Posterior vena cava (tissue), 2 donors: ENCODE measurements at regions not wholly inside any gene's neighbourhood (a gene's known extent, or its start where the extent isn't known, plus 50 kb on each side); places are given as distances from the start of the nearest gene placed in this dataset.

ENCODE experiments used
- DNase-seq: peaks from one replicate; pipeline ENCODE4 v3.0.0-alpha.2; 2020; ENCODE audit warnings: low spot score
- intact Hi-C, 2 donors: fragments of 100-400 bp; cut with DNase I; formaldehyde crosslinking; loops; one replicate each; pipeline versions ENCODE4 v1.14.1 to v1.14.2; 2022 to 2023
- donor health status: DM: yes; HTN: yes; CAD: no.
- donor health status: DM: yes; HTN: yes; CAD: no.

DNA sequence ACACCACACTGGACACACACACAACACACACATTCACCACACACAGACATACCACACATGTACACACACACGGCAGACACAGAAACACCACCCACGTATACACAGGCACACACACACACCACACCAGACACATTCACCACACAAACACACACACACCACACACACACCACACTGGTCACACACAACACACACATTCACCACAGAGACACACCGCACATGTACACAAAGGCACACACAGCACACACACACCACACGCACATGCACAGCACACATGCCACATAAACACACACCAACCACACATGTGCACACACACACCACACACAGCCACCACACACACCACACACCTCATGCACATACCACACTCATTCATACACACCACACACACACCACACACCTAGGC lies 84.2 kb upstream of the PRR5 start:
- DNase-seq, result no peak
- intact Hi-C loops, result no loop called here

DNA sequence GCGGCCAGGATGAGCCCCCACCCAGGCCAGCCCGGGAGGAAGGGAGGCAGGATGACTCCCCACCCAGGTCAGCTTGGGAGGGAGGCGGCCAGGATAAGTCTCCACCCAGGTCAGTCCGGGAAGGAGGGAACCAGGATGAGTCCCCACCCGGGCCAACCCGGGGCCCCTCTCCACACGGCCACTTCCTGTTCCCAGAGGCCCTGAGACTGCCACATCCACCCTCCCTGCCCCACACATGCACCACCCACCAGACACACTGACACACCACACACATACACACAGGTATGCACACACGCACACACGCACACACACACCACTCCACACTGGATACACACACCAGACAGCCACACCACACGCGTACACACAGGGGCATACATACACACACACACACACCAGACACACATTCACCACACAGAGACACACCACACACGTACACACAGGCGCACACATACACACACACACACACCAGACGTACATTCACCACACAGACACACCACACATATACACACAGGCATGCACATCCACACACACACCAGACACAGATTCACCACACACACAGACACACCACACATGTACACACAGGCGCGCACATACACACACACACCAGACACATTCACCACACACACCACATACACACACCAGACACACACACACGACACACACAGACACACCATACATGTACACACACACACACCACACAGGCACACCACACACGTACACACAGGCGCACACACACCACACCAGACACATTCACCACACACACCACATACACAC lies 84.9 kb upstream of the PRR5 start:
- DNase-seq, result no peak
- intact Hi-C loops, result no loop called here

DNA sequence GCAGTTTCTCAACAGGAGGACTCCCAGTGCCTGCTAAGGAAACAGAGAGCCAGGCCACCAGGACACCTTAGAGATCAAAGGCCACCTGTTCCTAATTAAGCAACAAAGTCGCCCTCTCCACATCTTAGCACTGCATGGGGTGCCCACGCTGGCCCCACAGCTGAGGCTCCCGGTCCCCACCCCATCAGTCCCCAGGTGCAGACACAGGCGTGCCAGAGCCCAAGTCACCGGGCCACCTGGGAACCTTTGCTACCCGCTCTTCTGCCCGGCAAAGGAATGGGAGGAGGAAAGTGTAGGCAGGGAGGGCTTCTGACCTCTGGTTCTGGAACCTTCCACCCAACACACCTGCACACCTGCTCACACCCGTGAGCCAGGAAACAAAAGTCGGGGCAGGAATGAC lies 85.5 kb upstream of the PRR5 start:
- intact Hi-C loops, result no loop called here
- DNase-seq, result no peak

DNA sequence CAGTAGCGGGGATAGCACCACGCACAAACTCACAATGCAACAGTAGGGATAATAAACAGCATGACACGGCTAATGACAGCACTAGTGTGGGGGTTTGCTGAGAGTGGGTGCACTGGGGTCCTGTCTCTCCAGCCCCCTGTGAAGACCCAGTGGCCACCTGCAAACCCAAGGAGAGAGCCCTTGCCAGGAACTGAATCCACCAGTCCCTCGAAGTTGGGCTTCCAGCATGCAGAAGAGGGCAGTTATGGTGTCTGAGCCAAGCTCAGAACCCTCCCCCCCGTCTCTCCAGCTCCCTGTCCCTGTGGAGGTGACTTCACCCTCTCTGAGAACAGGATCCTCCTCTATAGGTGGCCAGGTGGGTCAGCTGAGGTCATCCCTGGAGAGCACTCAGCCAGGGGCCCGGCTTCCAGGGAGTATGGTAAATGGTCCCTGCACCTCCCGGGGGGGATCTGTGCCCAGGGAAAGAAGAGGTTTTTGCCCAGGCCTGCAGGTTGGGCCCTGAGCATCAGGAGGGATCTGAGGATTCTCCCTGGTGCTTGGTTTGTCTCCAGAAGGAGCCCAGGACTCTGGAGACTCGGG lies 86.3 kb upstream of the PRR5 start:
- DNase-seq, result no peak
- intact Hi-C loops, result no loop called here

DNA sequence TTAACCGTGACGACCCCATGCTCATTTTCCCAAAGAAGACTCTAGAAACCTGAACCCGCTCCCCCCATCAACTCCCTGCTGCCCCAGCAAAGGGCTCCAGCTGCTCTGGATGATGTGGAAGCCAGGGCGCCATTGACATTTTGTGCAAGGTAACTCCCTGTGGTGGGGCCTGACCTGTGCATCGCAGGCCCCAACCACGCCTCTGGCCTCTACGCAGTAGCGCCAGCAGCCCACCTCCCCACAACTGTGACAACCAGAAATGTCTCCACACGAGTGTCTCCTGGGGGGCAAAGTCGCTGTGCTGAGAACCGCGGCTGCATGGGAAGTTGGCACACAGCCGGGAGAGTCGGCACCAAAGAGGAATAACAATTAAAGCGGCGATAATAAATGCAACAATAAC lies 86.9 kb upstream of the PRR5 start:
- intact Hi-C loops, result no loop called here

DNA sequence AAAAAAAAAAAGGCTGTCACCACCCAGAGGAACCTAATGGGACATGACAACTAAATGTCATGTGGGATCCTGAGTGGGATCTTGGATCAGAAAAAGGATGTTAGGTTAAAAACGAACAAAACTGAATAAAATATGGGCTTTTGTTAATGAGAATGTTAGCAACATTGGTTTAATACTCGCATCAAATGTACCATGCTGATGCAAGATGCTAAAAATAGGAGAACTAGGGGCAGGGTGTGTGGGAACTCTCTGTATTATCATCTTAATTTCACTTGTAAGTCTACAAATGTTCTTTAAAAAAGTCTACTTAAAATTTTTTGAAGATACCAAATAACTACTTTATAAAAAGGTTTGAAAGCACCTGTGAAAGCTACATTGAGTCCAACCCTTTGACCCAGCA lies 88.8 kb upstream of the PRR5 start:
- DNase-seq, result no peak
- intact Hi-C loops, result no loop called here

More for the DNA sequence above, 86.9 kb upstream of the PRR5 start:
- no peak for DNase-seq

DNA sequence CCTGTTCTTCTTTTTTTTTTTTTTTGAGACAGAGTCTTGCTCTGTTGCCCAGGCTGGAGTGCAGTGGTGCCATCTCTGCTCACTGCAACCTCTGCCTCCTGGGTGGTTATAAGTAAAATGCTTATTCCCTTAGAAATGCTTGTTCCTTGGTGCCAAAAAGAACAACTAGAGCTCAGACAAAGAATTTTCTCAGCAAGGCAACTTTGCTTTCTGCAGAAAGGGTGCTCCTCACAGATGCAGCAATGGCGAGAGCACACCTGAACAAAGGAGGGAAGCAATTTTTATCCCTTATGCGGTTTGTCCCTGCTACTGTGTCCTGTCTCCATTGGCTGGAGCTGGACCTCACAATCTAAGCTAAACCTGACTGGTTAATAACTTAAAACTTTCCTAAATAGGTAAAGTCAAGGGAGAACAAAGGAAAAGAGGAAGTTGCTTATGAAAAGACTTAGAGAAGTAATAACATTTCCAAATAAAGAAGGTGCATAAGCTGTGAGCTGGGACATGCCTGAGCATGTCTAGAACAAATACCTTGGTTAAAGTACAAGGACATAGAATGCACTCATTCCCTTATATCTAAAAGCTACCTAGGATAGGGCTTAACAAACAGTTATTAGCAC lies 90.0 kb upstream of the PRR5 start:
- intact Hi-C loops, result no loop called here
- no peak for DNase-seq

DNA sequence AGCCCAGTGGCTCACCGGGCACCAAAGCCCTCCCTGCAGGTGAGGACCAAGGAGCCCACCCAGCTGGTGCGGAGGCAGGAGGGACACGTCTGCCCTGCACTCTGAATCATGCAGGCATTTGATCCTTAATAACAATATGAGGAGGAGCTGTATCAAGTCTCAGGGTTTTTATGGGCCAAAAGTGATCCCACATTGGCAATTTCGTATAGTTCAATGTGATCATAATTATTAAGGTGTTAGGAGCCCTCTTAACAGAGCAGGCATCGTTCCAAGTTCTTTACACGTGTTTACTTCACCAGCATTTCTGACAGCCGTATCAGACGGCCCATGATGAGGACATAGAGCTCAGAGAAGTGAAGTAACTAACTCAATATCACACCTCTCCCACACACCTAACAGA lies 91.9 kb upstream of the PRR5 start:
- no peak for DNase-seq
- intact Hi-C loops, result no loop called here

DNA sequence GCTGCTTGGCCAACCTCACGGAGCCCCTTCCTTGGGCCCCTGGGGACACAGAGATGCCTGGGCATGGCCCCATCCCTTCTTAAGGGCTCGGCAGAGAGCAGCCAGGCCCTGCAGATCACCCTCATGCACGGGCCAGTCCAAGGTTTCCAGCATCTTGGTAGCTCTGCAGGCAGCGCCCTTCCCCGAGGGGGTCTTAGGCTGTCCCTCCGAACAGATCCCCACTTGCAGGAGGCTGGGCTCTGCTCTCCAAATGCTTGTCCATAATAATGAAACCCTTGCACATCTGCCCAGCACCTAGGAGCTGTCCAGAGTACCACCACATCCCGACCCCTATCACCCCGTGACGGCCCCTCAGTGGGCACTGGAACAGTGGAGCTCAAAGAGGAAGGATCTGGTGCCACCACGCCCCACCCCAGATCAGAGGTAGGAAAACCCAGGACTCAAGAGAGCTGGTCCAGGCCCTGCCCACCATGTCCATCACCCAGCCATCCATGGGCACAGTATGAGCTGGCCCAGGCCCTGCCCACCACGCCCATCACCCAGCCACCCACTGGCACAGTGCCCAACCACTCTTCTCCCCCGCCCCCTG lies 92.5 kb upstream of the PRR5 start:
- DNase-seq, result no peak
- intact Hi-C loops, result no loop called here

DNA sequence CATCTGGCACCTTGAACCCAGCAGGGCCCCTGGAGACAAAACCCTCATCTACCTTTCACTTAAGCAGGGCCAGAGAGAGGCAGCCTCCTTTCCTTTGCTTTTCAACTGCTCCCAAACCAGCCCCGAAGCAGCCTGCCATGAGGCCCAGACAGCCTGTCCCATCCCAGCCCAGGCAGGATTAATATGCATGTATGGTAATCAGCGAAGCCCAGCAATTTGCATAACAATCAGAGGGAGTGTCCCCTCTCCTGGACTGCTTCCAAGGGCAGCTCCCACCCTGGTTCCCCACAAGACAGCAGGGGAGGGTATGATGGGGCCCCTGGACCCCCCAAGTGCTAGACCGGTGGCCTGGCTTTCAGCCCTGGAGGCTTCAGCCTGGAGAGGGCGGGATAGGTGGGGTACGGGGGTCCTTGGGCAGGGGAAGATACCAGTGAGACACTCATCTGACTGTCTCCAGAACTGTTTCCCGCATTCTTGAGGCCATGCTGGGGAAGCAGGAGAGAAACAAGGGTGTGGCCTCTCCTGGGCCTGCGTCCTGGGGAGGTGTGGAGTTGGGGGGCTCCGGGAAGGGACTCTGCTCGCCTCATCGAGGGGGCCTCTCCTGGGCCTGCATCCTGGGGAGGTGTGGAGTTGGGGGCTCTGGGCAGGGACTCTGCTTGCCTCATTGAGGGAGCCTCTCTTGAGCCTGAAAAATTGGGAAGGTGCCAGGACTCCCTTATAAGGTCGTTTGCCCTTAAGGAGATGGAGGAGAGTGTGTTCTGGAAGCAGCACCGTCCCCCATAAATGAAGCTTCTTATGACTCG lies 93.2 kb upstream of the PRR5 start:
- no peak for DNase-seq
- intact Hi-C loops, result no loop called here

DNA sequence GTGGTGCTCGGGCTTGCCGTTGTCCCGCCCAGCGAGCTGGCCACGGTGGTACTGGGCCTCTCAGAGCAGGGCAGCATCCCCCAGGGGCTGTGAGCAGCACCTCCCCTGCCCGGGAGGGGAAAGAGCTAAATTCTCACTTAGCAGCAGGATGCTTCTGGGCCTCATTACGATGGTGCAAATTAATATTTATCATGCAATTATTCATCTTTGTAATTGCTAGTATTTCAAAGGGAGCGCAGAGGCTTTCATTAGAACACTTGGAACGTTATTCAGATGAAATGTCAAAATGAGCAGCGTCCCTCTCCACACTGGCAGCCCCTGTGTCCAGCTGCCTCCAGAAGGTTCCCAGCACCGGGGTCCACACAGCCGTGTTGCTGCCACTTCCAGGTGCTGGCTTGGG lies 95.9 kb upstream of the PRR5 start:
- intact Hi-C loops, result no loop called here
- DNase-seq, result no peak

DNA sequence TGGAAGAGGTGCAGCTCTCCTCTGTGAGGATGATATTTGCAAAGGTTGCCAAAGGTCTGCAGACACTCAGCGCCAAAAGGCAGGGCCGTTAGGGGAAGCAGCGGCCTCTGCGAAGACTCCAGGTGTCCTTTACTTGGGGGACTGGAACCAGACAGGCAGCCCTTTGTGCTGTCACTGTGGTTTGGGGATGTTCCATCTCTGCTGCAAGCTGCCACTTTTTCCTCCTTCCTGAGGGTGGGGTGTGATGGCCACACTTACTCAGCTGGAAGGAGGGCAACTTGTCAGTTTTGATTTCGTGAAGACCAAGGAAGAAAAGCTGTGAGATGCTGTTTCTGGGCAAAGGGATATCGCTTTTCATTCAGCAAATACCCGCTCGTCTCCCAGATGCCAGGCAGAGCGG lies 96.5 kb upstream of the PRR5 start:
- intact Hi-C loops, result no loop called here
- DNase-seq, result no peak

DNA sequence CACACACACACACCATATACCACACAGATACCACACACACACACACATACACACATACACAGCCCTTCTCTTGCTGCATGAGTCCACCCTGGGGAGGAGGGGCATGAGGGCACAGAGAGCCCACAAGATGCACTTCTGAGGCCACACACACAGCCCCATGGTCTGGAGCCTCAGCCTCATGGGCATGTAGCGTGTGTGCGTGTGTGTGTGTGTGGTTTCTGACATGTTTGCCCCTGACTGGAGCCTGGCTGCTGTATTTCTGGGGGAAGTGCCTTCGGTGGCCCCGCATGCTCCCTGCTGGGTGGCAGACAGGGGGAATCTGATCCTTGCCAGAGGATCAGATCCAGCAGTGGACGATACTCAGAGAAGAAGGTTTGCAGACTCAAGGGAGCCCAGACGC lies 97.0 kb upstream of the PRR5 start:
- intact Hi-C loops, result no loop called here
- no peak for DNase-seq

DNA sequence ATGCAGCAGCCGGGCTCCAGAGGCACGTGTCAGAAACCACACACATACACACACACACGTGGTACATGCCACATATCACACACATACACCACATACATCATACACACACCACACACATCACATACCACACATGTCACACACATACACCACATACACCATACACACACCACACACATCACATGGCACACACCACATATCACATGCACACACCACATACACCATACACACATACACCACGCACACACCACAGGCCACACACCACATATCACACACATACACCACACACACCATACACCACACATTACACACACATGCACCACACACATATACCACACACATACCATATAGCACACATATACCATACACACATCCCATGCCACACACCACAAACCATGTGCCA lies 97.5 kb upstream of the PRR5 start:
- intact Hi-C loops, result no loop called here
- no peak for DNase-seq

DNA sequence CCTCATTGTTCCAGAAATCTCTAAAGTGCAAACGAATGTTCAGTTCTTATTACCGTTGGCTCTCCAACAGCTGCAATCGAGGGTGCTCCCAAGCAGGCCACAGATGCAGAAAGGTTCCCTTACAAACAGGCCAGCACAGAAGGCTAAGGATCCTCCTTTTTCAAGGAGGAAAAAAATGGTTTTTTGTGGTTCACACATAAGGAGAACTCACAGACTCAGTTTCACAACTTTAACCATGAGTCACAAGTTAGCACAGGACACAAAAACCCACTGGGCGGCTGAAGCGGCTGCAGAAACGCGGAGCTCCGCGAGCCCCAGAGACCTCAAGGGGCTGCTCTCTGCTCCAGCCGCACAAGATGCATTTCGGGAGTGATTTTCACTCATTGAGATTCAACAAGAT lies 98.2 kb upstream of the PRR5 start:
- intact Hi-C loops, result no loop called here
- DNase-seq, result no peak

DNA sequence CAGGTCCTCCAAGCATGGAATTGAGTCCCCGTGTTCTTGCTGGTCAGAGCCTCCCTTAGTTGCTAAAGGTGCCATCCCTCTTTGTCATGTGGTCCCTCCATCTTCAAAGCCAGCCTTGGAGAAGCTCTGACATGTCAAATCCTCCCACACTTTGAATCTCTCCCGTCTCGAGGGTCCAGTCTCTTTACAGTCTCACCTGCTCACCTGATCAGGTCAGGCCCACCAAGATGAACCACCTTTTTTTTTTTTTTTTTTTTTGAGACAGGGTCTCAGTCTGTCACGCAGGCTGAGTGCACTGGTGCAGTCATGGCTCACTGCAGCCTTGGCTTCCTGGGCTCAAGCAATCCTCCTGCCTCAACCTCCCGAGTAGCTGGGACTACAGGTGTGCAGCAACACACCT lies 100.3 kb upstream of the PRR5 start:
- intact Hi-C loops, result no loop called here
- no peak for DNase-seq

DNA sequence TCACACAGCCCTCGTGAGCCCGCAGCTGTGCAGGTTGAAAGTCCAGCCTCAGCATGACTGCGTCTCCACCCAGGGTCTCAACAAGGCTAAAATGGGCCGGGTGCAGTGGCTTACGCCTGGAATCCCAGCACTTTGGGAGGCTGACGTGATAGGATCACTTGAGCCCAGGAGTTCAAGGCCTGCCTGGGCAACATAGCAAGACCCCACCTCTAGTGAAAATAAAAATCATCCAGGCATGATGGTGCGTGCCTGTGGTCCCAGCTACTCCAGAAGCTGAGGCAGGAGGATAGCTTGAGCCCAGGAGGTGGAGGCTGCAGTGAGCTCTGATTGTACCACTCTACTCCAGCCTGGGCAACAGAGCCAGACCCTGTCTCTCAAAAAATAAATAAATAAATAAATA lies 100.8 kb upstream of the PRR5 start:
- DNase-seq, result no peak
- intact Hi-C loops, result no loop called here

DNA sequence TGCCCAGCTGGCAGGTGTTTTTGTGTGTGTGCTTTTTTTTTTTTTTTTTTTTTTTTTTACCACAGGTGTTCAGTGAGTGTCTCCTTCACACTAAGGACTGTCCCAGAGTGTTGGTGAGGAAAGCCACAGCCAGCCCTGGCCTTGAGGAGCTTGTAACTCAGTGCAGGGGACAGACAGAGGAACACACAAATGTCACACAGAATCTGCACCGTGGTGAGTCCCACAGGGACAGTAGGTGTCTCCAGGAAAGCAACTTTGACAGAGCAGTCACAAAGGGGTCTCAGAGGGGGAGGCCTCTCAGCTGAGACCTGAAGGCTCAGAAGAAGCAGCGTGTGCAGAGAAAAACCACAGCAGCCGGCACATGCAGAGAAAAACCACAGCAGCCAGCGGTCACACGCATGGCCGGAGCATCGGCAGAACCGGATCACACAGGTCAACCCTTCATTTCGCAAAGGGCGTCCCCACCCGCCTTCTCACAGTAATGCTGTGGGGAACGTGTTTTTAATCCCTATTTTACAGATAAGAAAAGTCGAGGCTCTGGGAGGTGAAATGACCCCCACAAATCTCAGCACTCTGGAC lies 101.7 kb upstream of the PRR5 start:
- intact Hi-C loops, result no loop called here
- DNase-seq, result no peak

DNA sequence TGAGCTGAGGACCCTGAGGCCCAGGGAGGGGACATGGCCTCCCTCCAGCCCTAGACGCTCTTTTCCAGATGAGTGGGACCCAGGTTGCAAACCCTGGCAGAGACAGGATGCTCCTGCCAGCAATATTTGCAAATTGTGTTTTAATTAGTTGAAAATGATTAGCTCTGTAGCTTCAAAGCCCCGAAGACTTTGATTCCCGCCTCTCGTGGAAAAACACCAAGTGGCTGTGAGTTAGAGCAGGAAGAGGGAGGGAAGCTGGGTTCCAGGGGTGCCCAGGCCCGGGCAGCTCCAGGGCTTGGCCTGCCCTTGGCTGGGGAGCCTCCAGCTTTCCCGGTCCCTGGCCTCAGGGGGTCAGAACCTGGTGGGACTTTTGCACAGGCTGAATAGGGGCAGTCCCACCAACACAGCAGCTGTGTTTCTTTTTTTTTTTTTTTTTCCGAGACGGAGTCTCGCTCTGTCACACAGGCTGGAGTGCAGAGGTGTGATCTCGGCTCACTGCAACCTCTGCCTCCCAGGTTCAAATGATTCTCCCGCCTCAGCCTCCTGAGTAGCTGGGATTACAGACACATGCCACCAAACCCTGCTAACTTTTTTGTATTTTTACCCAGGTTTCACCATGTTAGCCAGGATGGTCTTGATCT lies 101.6 kb upstream of the RTL6 start:
- no peak for DNase-seq
- intact Hi-C loops, result no loop called here
